Stimulated activated CD4-positive, alpha-beta T cell treated with anti-CD3 and anti-CD28 coated beads, Interleukin-1b, Interleukin-23, amount 100 ng/mL, for 24 hours (primary cell): ENCODE measurements at regions not wholly inside any gene's neighbourhood (a gene's known extent, or its start where the extent isn't known, plus 50 kb on each side); places are given as distances from the start of the nearest gene placed in this dataset.
"Not testable (repeated sequence)": the region's sequence is repeated elsewhere in the genome, so short reads cannot be mapped to it uniquely, and the experiment has no call there.

Experiments
- DNase-seq, 4 experiments: peaks; one replicate each; pipeline ENCODE4 v3.0.0-alpha.2; 2020; ENCODE audit warnings: low read depth in 4 of 4, low spot score in 1 of 4

DNA sequence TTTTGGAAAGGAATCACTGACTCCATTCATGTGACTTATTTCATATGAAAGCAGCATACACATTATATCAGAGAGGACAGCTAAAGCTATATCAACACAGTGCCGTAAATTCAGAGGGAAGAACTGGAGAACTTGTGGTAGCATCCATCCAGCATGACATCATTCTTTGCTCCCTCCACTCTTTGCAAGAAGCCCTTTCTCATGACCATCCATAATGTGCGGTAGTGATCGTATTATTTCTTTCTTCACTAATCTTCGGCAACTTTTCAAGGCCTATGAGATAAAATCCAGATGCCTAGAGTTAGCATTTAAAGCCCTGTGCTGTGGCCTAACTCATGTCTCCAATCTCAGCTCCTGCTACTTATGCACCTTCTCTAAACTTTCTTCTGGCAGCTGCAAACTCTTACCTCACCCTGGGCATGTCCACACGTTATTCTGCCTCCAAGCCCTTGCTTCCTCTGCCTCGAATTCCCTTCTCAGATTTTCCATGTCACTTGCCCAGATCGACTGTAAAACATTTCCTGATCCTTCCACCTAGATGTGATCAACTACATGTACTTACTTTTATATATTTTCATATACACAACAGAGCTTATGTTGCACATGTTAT, 307.3 kb upstream of the SGCD start:
- DNase-seq = no peak

- DNase-seq = no peak
Observed at GRCh38 chr5:156020647-156021046, 306.3 kb upstream of the SGCD start.

- DNase-seq = no peak
Observed at GRCh38 chr5:156021866-156022265, 305.1 kb upstream of the SGCD start.

- no peak for DNase-seq
Observed at GRCh38 chr5:156025656-156026055, 301.3 kb upstream of the SGCD start.

DNA sequence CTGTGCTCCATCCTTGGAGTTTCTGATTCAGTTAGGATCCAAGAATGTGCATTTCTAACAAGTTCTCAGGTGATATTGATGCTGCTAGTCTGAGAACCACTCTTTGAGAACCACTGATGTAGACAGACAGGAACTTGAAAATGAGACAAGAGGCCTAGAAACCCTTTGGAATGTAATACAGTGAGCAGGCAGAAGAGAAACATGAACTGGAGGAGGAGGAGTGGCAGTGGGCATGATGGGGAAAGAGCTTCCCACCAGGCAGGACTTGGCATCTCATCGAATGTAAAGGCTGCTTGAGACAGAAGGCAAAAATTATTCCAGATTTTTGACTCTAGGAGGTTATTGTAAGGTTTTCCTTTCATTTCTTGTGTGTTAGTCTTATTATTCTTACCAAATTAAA, 295.8 kb upstream of the SGCD start:
- DNase-seq = no peak

GRCh38 chr5:156036640-156037039, 290.3 kb upstream of the SGCD start:
- no peak for DNase-seq

DNA sequence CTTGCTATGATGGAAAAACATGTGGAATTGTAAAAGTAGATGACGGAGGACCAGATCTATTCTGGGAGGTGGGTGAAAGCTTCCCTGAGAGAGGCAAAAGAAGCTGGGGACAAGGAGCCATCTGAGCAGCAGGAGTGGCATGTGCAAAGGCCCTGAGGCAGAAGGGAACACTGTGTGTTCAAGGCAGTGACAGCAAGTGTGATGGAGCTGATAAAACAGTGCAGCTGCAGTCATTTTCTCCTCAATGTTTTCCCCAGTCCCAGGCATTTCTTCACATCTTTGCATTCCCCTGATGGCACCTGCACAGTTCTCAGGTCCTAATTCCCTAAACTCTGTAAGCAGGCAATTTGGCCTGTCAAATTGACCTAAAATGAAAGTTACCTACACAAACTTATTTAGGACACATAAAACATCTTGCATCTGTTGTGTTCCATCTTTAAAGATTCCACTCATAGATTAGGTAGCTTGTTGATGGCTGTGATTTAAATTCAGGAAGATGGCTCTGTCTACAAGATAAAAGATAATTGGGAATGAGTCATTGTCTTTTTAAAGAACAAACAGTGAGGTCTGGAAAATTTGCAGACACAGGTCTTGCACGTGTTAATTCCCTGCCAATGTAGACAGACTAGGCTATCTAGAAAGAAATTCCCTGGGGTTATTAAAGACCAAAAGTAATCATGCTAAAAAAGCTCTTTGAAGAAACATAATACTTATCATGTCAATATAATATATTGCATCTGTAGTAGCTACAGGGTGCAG, 289.6 kb upstream of the SGCD start:
- DNase-seq = no peak

GRCh38 chr5:156042726-156043125, 284.2 kb upstream of the SGCD start:
- no peak for DNase-seq

DNA sequence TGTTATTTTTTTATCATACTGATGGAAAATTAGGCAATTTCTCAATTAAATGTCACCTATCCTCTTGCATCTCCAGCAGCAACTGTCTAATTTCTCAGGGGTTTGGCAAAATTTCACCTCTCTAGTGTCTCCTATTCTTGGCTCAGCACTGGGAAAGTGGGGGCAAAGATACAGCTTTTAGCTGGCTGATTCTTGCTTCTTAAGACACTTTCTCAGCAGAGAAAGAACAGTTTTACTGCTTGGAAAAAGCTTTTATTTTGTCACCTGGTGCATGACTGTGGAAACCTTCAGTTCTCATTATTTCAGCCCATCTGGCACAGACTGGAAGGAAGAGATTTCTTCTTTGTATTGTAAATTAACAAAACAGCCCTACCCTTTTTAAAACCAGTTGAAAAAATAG, 283.6 kb upstream of the SGCD start:
- no peak for DNase-seq

- no peak for DNase-seq
Observed at GRCh38 chr5:156051972-156052371, 275.0 kb upstream of the SGCD start.

DNA sequence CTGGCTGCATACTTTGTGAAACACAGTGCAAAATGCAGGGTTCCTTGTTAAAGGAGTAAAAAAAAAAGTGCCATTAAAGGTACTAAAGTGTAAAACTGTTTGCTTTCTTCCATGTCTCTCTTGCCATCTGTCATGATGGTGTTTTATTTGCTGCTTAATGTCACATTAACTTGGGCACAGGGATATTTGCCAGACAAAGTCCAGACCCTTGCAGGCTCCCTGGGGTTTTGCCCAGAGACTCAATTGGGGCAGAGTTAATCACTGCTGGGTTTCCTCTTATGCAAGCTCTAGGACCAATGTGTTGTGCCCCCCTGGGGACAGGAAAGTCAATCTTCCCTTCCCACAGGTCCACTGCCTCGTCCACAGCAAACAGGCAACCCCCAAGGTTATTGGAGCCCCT, 274.3 kb upstream of the SGCD start:
- no peak for DNase-seq

- DNase-seq = no peak
Observed at GRCh38 chr5:156053056-156053455, 273.9 kb upstream of the SGCD start.

DNA sequence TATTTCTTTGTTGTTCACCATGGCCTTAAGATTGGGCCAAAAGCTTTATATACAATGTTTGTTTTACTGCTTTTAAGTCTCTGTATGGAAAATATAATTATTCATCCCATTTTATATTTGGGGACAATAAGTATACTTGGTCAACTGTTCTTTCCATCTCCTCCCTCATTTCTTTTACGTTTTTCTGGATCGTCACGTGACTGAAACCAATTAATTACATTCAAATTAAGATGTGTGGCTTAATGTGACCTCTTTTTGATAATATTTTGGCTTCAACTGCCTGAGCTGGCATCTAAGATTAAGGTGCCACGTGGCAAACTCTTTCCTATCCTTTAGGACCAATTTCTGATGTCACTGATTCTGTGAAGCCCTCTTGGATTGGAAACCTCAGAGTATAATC, 250.1 kb upstream of the SGCD start:
- DNase-seq = no peak

- no peak for DNase-seq
Observed at GRCh38 chr5:156087577-156088110, 239.3 kb upstream of the SGCD start.

- not testable (repeated sequence) for DNase-seq
Observed at GRCh38 chr5:156089955-156090940, 236.7 kb upstream of the SGCD start.

DNA sequence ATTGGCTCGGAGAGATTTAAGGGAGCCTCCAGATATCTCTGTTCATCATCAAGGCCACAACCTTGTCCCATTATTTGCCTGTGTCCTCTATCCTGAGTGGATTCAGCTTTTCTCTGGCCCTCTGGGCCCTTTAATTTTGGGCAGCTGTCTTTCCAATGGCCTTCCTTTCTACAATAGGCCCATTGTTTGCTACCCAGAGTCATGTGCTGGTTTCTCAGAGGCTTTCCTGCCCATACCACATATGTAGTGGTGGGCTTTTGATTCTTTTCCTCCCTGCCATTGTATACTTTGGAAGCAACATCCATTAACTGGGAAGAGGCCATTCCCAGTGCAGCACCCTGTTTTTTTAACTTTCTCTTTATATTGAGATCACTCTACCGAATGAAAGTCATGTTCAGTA, 233.9 kb upstream of the SGCD start:
- DNase-seq = no peak

GRCh38 chr5:156094001-156094400, 233.0 kb upstream of the SGCD start:
- no peak for DNase-seq

GRCh38 chr5:156095709-156096241, 231.2 kb upstream of the SGCD start:
- DNase-seq = no peak

- no peak for DNase-seq
Observed at GRCh38 chr5:156096259-156096658, 230.7 kb upstream of the SGCD start.

- no peak for DNase-seq
Observed at GRCh38 chr5:156103155-156103885, 223.6 kb upstream of the SGCD start.
